NCI-H2081 (cell line): ENCODE measurements at regions not wholly inside any gene's neighbourhood (a gene's known extent, or its start where the extent isn't known, plus 50 kb on each side); places are given as distances from the start of the nearest gene placed in this dataset.

Source experiments
- DNase-seq, 2 experiments: peaks; one replicate each; lab custom pipeline; 2025; lab: John Stamatoyannopoulos, UW

DNA sequence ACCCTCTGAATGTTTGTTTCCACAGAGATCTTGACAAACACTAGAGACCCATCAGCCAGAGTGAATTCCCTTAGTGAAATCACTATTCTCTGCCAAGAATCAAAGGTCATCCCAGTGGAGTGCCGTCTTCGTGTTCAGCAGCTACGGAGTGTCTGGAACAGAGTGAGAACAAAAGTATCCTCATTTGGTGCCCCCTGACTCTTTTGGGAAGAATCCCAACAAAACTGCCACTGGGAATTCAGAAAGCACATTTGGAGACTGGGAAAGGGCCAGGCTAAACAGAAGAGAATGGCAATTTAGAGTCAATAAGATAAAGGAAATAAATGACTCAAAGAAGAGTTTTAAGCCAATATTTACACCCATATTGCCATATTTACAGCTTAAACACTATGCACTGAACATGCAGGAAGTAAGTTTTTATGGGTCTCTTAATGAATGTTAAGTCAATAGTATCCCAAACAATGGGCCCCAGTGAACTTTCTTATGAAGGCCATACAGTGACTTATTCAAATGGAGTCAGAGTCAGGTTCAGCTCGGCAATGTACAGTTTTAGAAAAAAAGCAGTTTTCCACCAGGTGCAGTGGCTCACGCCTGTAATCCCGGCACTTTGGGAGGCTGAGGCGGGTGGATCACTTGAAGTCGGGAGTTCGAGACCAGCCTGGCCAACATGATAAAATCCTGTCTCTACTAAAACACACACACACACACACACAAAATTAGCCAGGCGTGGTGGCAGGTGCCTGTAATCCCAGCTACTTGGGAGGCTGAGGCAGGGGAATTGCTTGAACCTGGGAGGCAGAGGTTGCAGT is 392.6 kb downstream of the KLF5 start:
- DNase-seq: peak in 1 of 2 experiments; percentile 48

DNA sequence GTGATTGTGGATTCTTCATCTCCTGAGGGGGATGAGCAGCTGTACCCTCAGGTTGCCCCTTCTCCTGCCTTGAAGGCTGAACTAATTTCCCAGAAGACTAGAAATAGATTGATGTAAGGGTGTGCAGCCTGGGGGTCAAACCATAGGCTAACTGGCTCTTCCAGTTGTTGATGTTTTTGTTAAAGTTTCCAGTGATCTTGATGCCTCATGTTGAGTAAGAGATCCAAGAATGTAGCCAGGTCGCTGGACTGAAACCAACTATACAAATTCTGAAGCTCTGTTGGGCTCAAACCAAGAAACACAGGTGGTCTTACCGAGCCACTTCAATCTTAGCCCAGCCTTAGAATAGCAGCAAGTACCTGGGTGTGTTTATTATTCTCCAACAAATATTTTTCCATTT is 391.8 kb downstream of the KLF5 start:
- no peak for DNase-seq

DNA sequence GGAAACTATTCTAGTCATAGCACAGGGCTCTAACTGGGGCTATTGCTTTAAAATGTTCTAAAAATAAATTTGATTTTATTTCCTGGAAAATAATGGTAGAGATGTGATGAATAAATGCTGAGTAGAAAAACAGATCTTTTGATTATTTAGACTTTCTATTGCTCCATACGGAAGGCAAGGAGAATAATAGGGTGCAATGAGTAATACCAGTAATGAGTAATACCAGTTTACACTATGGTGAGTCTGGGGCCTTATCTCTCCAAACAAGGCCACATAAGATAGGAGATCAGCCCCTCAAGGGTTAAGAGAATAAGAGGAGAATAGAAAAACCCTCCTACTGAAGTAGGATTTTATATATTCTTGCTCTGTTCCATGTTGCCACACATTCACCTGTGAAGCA is 390.4 kb downstream of the KLF5 start:
- DNase-seq: no peak

DNA sequence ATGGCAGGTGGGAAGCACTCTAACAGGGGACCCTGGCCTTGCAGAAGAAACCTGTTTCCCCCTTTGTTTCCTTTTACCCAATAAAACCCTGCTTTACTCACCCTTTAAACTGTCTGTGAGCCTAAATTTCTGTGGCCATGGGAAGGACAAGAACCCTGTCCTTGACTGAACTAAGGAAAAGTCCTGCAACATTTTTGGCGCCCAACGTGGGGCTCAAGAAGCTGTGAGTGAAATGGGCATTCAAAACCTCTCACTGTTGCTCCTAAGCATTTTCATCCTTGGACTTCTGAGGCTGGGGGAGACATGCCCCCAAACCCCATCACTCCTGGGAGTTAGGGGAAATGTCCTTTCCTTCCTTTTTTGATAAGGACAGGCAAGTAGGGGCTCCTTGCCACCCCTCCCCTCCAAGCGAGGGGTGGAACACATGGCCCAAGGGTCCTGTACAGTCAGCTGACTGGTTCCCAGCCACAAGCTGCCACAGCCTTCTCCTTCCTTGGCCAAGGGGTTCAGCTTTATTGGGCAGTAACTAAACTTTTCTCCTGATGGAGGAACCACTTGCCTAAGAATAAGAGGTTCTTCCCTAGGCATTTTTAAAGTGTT is 381.6 kb downstream of the KLF5 start:
- no peak for DNase-seq

DNA sequence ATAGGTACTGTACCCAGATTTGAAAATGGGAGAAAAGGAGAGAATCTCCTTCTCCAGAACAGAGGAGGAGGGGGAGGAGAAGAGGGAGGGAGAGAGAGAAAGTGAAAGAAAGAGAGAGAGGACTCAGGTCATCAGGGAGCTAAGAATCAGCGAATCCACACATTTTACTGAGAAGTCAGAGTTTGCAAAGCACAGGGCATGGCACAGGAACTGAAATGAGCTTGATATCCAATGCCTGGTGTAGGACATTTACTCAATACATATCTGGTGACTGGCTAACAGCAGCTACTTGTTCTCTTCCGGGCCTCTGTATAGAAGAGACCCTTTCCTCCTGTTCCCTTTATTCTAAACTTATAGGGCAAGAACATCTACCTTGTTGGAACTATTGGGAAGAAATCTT is 375.1 kb downstream of the KLF5 start:
- no peak for DNase-seq

DNA sequence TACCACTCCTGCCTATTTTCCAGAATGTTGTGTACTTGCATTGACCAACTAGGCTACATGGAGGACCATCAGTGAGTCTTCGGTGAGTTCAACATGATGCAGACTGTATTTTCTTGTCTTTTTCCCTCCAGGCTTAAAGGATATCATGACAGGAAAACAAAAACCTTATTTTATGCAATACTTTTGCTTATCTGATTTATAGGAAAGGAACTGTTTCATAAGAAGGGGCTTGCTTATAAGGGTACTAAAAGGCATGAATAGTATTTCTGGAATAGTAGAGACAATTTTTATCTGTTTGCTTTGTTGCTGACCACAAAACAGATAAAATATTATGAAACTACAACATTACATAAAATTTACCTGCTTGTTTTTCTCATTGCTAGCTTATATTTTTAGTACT is 374.7 kb downstream of the KLF5 start:
- no peak for DNase-seq

DNA sequence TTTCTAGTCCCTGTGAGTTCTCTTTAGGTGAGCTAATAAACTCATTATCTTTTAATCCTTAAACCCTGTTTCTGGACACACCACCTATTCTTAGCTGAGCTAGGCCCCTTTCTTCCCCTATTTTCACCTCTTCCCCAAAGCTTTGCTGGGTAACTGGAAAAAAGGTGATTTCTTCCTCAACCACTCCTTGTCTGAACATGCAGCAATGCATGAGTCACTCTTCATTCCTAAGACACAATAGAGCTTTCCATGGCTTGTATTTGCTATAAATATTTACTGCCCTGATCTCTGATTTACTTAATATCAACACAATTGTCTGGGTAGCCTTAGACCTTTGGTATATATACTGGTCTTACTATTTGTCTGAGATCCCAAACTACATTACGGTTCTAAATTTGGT is 370.9 kb downstream of the KLF5 start:
- no peak for DNase-seq

DNA sequence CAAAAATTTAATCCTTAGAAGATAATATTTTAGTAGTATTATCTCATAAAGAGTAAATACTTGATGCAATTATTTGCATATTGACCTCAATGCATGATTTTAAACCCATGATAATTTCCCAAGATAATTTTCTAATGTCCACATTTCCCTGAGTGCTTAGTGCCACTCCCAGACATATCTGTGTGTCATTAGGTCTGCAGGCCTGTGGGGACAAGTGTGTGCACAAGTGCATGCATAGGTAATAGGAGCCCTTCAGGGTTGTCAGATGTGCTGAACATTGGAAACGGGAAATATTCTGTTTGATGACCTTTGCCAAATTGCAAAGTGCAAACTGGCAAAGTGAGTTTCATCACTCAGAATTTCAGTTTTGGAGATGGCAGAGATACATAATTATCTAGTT is 369.9 kb downstream of the KLF5 start:
- no peak for DNase-seq

DNA sequence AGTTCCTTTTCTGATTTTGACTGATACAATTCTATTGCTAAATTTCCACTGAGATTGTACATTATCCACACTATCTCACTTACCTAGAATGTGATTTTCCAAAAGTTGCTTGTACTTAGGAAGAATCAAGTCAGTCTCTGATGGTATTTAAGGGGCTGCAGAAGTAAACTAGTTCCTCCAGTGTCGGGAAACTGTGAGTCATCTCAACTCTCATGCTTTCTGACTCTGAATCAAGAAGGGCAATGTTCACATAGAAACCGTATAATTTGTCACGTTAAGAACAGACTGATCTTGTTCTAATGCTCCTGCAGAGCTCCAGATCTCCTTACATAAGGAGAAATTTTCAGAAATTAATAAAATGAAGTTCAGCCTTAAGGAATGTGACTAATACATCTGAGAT is 369.3 kb downstream of the KLF5 start:
- DNase-seq: no peak

DNA sequence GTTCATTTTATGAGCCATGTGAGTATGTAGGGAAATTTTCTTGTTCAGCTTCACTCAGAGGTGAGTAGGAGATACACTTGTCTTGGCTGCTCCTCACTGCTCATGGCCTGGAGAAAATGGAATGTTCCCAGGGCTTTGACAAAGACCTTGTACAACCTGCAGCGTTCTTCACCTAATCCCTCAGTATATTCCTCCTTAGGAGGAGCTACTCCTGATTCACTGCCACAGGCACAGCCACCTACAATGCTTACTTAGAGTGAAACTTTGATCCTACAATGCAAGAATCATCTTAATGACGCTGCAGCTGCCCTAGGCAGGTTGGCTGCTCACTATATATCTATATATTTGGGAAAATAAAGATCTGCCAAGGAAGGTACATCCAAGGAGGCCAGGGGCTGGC is 364.2 kb downstream of the KLF5 start:
- no peak for DNase-seq

DNA sequence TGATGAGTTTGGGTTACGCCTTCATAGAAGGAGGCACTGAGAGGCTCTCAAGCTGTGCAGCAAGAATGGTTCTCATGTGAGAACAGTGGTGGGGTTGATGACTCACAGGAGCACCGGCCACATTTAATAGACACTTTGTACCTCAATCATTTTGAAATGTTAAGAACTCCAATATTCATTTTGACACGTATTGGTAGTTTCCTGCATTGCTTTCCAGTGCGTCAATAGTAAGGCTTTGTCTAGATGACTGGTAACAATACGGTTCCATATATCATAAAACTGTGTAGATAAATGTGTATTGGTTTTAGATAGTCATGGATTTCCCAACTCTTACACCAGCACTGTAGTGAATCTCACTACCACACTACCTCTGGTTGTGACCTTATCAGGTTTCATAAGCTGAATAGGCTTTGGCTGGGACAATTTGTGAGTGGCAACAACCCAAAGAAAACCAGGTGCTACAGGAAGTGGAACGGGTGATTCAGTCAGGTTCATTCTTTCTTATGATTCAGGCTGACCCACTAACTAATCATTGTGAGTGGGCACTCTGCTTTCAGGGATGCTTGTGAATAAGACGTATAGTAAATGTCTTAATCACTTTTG is 362.6 kb downstream of the KLF5 start:
- peak in 1 of 2 experiments; percentile 8 for DNase-seq

DNA sequence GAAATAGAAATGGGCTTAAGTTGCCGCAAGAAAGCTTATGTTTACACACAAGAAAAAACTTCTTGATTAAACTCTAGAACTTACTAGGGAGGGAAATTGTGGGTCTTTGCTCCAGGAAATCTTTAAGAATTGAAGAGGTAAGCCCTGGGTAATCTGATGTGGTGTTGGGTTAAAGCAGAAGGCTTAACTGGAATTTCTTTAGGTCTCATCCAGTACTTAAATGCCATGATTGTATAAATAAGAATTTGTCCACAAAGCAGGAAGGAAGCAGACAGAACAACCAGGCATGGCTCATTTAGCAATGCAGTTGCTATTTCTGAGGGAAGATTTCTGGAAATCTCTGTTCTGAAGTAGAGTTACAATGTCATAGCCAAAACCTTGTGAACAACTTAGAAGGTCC is 360.4 kb downstream of the KLF5 start:
- no peak for DNase-seq

DNA sequence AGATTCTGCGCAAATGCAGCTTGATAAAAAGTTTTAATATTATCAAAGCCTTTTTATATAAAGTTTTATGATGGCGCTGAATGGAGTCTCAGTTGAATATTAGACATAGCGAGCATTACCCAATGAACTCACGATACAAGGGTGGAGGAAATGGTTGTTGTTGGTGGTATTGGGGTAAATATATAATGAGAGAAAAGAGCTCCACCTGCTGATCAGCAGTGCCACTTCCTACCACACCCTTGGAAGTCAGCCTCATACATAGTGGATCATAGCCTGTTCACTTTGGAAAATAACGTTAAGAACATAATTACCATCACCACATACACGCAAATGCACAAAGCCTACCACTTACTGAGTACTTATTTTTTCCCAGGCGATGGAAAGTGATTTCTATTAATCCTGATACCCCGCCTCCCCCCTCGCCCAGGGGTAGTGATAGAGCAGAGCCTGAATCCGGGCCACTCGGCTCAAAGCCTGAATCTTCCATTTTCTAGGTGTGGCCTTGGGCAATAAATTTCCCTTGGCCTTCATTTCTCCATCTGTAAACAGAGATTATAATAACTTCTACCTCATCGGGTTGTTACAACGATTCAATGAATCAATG is 358.3 kb downstream of the KLF5 start:
- DNase-seq: no peak

DNA sequence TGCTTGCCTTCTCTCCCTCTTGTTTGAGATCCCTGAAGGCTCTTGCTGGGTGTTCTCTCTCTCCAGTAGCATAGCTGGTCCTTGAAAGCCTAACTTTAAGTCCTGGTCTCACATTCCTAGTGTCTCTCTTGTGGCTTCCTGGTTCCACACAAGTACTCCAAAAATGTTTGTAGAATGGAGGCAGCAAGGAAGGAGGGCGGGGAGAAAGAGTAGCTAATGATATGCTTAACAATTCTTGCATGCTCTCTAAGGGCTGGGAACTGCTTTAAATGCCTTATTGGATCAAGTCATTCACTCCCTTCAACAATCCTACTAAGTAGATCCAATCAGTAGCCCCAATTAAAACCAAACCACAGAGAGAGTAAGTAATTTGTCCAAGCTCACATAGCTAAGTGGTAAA is 357.3 kb downstream of the KLF5 start:
- DNase-seq: no peak

DNA sequence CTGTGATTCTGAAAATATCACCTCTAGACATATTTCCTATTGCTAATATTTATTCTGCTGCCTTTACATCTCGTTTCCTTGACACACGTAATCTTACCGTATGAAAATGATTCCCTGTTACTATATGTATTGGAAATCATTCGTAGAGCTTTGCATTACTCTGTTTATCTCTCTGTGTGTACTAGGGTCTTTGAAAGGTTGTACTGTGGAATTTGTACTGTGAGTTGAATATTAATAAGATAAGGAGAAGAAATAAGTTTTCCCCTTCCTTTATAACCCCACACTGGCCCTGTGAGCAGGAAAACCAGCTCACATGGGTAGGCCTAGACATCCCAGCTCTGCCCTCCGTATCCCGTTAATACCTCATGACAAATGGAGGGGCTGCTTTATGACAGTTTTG is 354.9 kb downstream of the KLF5 start:
- DNase-seq: no peak

DNA sequence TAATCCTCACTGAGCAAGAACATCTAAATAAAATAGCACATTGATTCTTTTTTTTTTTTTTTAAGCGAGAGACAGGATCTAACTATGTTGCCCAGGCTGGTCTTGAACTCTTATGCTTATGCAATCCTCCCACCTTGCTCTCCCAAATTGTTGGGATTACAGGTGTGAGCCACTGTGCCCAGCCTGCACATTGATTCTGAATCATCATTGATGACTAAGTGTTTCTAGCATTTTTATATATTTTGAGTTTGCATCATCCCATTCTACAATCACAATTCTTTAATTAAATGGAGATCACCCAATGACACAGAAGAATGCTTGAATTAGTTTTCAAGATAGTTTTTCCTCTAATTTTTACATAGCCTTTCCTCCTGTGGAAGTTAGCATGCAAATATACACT is 354.1 kb downstream of the KLF5 start:
- DNase-seq: no peak

DNA sequence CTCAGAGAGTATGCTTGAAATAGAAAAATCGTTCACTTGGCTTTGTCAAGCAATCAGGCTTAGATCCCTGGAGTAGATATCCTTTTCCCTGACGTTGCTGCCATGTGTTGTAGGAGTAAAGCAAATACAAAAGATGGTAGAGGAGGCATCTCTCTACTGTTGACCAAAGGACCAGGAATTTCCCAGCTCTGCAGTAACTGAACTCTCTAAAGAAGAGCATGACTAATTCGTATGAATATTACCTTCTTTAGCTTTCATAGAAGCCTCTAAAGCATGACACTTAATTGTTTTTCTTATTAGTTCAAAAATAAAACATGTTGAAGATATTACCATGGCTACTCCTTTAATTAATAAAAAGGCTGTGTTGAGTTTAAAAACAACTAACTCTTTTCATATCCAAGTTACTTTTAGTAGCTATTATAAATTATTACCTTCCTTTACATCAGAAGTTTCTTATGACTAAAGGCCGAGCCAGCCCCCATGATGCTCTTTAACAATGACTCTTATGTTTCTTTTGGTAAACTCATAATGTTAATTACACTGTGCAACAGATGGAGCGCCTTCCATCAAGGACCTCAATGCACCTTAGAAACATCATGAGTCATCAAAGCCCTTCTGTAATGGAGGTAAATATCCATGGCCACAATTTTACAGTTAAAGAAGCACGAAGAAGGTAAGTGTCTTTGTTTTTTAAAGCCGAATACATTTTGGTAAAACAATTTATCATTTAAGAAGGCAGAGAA is 352.4 kb downstream of the KLF5 start:
- no peak for DNase-seq

DNA sequence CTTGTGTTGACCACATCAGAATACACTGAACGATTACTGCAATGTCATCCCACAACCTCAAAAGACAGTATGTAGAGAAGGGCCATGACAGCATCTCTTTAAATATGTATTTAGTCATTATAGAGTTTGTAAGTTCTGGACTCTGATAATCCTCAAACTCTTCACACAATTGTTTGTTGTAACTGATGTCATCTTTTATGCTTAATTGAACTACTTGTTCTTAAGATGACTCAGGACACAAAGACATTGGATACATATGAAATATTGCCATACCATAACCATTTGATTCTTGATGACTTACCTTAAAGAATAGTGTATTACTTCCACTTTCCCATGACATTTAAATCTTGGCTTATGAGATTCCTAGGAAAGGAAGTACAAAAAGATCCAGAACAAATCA is 347.6 kb downstream of the KLF5 start:
- DNase-seq: no peak

DNA sequence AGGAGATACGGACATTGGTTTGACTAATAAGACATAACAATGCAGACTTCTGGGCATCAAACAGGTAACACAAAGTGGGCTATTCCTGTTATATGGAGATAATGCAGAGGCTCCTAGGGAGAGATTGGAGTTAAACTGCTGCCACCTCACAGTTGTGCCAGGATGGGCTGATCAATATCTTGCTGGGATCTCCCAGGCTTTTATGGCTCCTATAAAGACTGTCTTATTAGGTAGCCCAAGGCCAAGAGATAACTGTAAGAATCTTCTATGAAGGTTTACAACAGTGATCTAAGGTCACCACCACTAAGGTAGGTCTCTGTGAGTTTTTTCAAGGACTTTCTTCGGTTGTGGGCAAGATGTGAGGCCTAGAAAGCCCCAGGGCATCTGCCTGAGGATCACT is 345.8 kb downstream of the KLF5 start:
- DNase-seq: no peak

DNA sequence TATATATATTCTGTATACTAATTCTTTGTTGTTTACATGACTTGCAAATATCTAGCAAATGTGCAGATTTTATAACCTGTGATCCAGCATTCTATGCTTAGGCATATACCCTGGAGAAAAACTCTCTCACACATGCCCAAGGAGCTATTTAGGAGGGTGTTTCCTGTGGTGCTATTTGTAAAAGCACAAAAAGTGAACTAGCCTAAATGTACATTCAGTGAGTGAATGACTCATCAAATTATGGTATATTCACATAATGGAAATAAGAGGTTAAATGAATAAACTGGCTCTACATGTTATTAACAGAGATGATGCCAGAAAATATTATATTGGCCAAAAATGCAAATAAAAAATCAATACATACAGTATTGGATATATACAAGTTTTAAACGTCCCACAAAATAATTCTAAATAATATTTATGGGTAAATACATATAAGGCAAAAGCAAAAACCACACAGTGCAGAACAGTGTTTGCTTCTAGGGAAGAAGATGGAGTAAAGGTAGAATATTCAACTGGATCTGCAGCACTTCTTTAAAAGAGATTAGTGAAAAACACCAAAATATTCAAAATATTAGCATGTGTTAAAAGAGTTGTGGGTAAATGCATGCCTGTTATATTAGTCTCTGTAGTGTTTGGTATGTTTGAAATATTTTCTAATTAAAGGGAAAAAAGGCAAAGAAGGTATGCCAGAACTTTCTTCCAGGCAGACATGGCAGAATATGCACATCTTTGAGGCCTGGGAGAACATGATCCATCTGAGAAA is 344.7 kb downstream of the KLF5 start:
- peak; percentile 0 for DNase-seq

DNA sequence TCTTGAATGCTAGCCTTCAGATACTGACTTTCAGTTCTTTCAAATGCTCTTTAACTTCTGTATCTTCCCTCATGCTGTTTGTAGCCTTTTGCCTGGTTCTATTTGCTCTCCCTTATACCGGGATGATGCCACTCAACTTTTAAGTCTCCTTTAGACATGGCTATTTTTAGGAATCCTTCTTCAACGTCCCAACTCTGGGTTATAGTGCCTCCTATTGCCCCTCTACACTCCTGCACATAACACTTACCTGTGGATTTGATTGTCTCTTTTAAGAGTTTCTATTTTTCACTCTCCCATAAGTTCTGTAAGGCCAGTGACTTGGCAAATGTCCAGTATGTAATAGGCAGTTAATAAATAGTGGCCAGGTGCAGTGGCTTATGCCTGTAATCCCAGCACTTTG is 343.0 kb downstream of the KLF5 start:
- no peak for DNase-seq
